Heart left ventricle (tissue), 13 donors: ENCODE measurements at regions not wholly inside any gene's neighbourhood (a gene's known extent, or its start where the extent isn't known, plus 50 kb on each side); places are given as distances from the start of the nearest gene placed in this dataset.

Experiments
- POLR2A ChIP-seq, 2 donors: fragments of 450-650 bp; IDR thresholded peaks; one replicate each; pipeline ENCODE4 v1.6.1; 2017; ENCODE audit warnings: antibody characterized with exemption in 2 of 2, mild to moderate bottlenecking in 2 of 2, moderate library complexity in 2 of 2
- TF ChIP-seq, protein P1 (sequence below), 12 donors: fragments of 200-600 bp; sonication (generic) in 4 of 12; IDR thresholded peaks; one replicate each; pipeline versions ENCODE4 v1.5.0 to v1.8.0; 2018 to 2022; ENCODE audit warnings: antibody characterized with exemption in 12 of 12, mild to moderate bottlenecking in 5 of 12
- donor health status: ischemic (EF 13 %, LVEDD 7.1; RV severe dilation, severe dysfunction).
- donor health status: DM: no; HTN: yes; CAD: no.
- donor health status: DM: no; HTN: no; CAD: no.
- donor health status: ischemic (EF 25% LVEDD 6.9; RV normal size, moderate dysfunction).
- donor health status: ischemic (EF 25% LVEDD 5.7; RV mildly dilated, moderate dysfunction).
- donor health status: ischemic (EF 35%, LVEDD 5.7; RV mildly dilated, moderate dysfunction).
- donor health status: nonischemic (EF 11% LVEDD 7.7; RV severe dilation, severe dysfunction).
- donor health status: DM: yes; HTN: yes; CAD: no.
- donor health status: PGD.
- donor health status: ischemic (EF 29% LVEDD 5.4; RV normal size, mild dysfunction).
- donor health status: nonischemic (EF 23%, LVEDD 6.1; RV moderate dilation, normal function).

DNA sequence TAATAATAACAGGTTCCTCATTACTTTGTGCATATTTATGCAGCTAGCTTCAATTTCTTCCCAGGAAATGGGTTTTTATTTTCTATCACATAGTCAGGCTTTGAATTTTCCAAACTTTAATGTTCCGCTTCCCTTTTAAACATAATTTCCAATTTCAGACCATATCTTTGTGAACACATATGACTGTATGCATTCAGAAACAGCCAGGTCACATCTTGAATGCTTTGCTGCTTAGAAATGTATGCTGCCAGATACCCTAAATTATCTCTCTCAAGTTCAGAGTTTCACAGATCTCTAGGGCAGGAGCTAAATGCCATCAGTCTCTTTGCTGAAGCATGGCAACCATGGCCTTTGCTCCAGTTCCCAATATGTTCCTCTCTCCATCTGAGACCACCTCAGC, 2203.8 kb downstream of the LRRC4C start:
- TF ChIP-seq, protein P1, sequence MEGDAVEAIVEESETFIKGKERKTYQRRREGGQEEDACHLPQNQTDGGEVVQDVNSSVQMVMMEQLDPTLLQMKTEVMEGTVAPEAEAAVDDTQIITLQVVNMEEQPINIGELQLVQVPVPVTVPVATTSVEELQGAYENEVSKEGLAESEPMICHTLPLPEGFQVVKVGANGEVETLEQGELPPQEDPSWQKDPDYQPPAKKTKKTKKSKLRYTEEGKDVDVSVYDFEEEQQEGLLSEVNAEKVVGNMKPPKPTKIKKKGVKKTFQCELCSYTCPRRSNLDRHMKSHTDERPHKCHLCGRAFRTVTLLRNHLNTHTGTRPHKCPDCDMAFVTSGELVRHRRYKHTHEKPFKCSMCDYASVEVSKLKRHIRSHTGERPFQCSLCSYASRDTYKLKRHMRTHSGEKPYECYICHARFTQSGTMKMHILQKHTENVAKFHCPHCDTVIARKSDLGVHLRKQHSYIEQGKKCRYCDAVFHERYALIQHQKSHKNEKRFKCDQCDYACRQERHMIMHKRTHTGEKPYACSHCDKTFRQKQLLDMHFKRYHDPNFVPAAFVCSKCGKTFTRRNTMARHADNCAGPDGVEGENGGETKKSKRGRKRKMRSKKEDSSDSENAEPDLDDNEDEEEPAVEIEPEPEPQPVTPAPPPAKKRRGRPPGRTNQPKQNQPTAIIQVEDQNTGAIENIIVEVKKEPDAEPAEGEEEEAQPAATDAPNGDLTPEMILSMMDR (IDR thresholded peaks at IDR 0.05), result no peak
- TF ChIP-seq POLR2A (IDR thresholded peaks at IDR 0.05), result no peak
